GM12878 (cell line): ENCODE measurements at regions not wholly inside any gene's neighbourhood (a gene's known extent, or its start where the extent isn't known, plus 50 kb on each side); places are given as distances from the start of the nearest gene placed in this dataset.

ENCODE experiments used
- PAX5 ChIP-seq: IDR thresholded peaks from 2 replicates; pipeline ENCODE4 v1.6.1; 2011; ENCODE audit warnings: low read depth, low read length, borderline replicate concordance
- POLR2A ChIP-seq: IDR thresholded peaks from 2 replicates; pipeline ENCODE4 v1.6.1; 2011; ENCODE audit warnings: low read depth, mild to moderate bottlenecking, low read length
- TF ChIP-seq, protein P1 (sequence below): fragments of 450-650 bp; formaldehyde crosslinking; IDR thresholded peaks from 2 replicates; pipeline ENCODE4 v1.5.0; 2022; ENCODE audit warnings: mild to moderate bottlenecking, missing genetic modification characterization

GRCh38 chr12:87382959-87383566 is 646.1 kb downstream of the C12orf50 start:
- TF ChIP-seq POLR2A (no peak), PAX5 (no peak)
- TF ChIP-seq, protein P1, sequence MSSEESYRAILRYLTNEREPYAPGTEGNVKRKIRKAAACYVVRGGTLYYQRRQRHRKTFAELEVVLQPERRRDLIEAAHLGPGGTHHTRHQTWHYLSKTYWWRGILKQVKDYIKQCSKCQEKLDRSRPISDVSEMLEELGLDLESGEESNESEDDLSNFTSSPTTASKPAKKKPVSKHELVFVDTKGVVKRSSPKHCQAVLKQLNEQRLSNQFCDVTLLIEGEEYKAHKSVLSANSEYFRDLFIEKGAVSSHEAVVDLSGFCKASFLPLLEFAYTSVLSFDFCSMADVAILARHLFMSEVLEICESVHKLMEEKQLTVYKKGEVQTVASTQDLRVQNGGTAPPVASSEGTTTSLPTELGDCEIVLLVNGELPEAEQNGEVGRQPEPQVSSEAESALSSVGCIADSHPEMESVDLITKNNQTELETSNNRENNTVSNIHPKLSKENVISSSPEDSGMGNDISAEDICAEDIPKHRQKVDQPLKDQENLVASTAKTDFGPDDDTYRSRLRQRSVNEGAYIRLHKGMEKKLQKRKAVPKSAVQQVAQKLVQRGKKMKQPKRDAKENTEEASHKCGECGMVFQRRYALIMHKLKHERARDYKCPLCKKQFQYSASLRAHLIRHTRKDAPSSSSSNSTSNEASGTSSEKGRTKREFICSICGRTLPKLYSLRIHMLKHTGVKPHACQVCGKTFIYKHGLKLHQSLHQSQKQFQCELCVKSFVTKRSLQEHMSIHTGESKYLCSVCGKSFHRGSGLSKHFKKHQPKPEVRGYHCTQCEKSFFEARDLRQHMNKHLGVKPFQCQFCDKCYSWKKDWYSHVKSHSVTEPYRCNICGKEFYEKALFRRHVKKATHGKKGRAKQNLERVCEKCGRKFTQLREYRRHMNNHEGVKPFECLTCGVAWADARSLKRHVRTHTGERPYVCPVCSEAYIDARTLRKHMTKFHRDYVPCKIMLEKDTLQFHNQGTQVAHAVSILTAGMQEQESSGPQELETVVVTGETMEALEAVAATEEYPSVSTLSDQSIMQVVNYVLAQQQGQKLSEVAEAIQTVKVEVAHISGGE (CRISPR knock-in tag) = no peak
